Memory B cell (primary cell): ENCODE measurements at regions not wholly inside any gene's neighbourhood (a gene's known extent, or its start where the extent isn't known, plus 50 kb on each side); places are given as distances from the start of the nearest gene placed in this dataset.
"Not testable (repeated sequence)": the region's sequence is repeated elsewhere in the genome, so short reads cannot be mapped to it uniquely, and the experiment has no call there.

ENCODE experiments used
- ATAC-seq: fragments of 150-1000 bp; cut with Tn5 transposase; 2 replicates; pipeline ENCODE4 v1.10.0; 2021; ENCODE audit warnings: low read depth, mild to moderate bottlenecking, moderate library complexity
- DNase-seq, 2 donors: peaks; one replicate each; pipeline ENCODE4 v3.0.0; 2022; ENCODE audit warnings: low spot score in 2 of 2
- H3K27ac Mint-ChIP-seq: one replicate; pipeline ENCODE4 v1.8.0; 2022; ENCODE audit warnings: mild to moderate bottlenecking, moderate library complexity, mixed read lengths
- H3K27me3 Mint-ChIP-seq: one replicate; pipeline ENCODE4 v1.8.0; 2022; ENCODE audit warnings: mixed read lengths
- H3K36me3 Mint-ChIP-seq: one replicate; pipeline ENCODE4 v1.8.0; 2022; ENCODE audit warnings: mild to moderate bottlenecking, mixed read lengths
- H3K4me1 Mint-ChIP-seq: one replicate; pipeline ENCODE4 v1.8.0; 2022; ENCODE audit warnings: mixed read lengths
- H3K4me3 Mint-ChIP-seq: one replicate; pipeline ENCODE4 v1.8.0; 2022; ENCODE audit warnings: mild to moderate bottlenecking, moderate library complexity, mixed read lengths
- H3K9me3 Mint-ChIP-seq: one replicate; pipeline ENCODE4 v1.8.0; 2022; ENCODE audit warnings: mixed read lengths

DNA sequence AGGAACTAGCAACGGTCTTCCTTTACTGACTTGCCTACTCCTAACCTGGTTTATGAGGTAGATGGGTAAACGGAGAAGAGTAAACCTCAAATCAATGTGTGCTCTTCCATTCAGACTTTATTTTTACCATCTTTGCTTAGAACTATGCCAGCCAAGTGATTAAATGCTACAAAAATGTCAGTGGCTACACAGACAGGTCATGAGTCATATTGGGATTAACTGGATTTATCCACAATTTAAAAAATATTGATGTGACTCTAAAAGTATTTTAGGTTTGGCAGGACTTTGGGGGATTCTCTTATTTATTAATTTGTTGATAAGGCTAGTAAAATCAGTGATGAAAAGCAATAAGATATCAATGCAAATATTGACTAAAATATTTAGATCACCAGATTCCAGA lies 275.0 kb downstream of the PLK2 start:
- no peaks in the 10 kb centered on the region for H3K4me1 Mint-ChIP-seq
- ATAC-seq = no peak
- H3K4me3 Mint-ChIP-seq = no peak overlapping the region
- H3K27me3 Mint-ChIP-seq = peaks cover 1% of the 10 kb centered on the region
- no peak for DNase-seq
- no peaks in the 10 kb centered on the region for H3K9me3 Mint-ChIP-seq
- H3K36me3 Mint-ChIP-seq = no peaks in the 10 kb centered on the region
- H3K27ac Mint-ChIP-seq = no peak overlapping the region

DNA sequence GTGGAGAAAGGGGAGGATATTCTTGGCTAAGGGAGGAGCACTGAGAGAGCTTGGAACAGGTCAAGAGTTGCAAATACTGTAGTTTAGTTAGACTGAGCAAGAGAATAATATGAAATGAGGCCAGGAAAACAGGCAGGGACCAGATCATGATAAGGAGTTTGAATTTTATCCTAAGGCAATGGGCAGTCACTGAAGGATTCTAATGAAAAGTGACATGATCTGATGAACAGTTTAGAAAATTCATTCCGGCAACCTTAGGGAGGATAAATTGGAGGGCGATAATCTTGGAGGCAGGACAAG lies 276.1 kb downstream of the PLK2 start:
- H3K27ac Mint-ChIP-seq = no peak overlapping the region
- no peaks in the 10 kb centered on the region for H3K9me3 Mint-ChIP-seq
- peaks cover 1% of the 10 kb centered on the region for H3K27me3 Mint-ChIP-seq
- H3K4me1 Mint-ChIP-seq = no peaks in the 10 kb centered on the region
- no peak for ATAC-seq
- no peak overlapping the region for H3K4me3 Mint-ChIP-seq
- no peaks in the 10 kb centered on the region for H3K36me3 Mint-ChIP-seq
- DNase-seq = no peak

DNA sequence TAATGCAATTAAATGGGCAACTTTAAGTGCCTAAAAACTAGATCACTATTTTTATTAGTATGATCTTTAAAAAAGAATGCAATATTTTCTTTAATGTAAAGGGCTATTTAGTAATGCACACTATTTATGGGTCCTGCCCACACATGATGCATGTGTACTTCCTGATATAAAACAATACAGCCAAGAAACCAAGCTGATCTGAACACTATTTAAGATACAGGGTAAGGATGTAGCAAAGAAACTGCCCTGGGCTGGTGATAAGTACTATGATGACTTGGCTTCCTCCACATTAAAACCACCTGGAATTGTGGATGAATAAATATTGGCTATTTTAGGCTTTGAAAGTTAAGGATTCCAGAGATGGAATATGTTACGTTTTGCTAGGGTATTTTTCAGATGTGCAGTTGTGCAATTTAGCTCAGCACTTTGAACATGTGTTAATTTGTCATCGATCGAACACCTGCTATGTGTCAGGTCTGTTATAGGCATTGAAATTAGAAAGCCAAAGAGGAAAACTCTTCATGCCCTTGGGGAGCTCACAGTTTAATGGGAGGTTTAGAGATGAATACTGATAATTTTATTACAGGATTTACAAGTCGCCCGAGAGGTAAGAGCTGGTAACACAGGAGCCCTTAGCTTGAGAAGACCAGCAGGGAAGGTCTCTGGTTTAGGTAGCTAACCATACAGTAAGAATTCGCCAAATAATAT lies 276.7 kb downstream of the PLK2 start:
- Mint-ChIP-seq H3K9me3 (no peaks in the 10 kb centered on the region), H3K36me3 (no peaks in the 10 kb centered on the region), H3K4me3 (no peak overlapping the region), H3K27me3 (peaks cover 1% of the 10 kb centered on the region), H3K4me1 (no peaks in the 10 kb centered on the region), H3K27ac (no peak overlapping the region)
- ATAC-seq (no peak), DNase-seq (no peak)

DNA sequence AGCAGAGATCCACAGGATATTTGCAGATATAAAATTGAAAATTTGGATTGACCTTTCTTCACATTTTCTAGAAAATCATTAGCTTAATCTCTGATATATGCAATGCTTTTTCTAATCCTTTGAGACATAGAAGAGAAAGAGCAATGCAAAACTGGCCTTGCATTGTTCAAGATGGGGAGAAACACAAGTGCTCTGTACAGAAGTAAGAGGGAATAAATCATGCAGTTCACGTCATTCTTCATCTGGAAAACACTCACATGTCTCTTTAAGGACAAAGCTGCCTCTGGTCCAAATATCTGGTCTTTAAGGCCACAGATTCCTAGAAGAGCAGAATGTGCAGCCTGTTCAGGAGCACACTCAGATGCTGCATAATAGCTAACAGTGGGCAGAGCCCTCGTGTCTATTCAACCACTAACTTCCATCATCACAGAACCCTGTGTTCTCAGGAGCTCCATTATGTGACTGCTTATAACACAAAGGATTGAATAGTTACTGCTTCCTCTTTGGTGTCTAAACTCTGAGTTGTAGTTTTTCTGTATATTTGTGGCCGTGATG lies 277.5 kb downstream of the PLK2 start:
- H3K27ac Mint-ChIP-seq = no peak overlapping the region
- no peak for ATAC-seq
- no peaks in the 10 kb centered on the region for H3K9me3 Mint-ChIP-seq
- no peak overlapping the region for H3K4me3 Mint-ChIP-seq
- H3K4me1 Mint-ChIP-seq = no peaks in the 10 kb centered on the region
- peaks cover 3% of the 10 kb centered on the region for H3K27me3 Mint-ChIP-seq
- H3K36me3 Mint-ChIP-seq = no peaks in the 10 kb centered on the region
- DNase-seq = no peak

DNA sequence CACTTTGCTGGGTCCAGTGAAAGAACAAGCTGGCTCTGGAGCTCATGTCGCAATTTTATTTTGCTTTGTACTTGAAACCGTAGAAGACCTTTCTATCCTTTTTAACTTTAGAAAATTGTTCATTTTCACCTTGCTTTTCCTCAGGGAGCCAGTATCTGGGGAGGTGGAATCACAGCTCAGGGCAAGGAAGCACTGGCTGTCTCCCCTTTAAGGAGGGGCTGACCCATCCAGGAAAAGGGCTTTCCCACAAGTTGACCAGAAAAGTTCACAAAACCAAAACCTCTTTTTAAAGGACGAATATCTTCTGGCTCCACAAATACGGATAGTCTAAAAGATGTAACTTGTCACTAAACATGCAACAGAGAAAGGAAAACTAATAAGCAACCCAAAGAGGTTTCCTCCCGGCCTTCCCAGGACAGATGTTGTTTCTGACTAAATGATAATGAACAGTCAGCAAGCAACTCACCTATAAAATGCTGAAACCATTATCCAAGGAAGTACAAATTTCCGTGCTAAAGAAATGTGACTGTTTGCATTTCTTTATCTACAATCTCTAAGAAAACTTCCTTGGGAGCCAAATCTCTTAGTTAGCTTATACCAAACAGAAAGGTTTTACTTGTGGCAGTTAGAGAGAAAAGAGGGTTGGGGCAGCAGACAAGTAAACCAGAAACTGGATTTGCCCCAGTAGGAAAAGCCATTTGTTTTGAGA lies 278.2 kb downstream of the PLK2 start:
- no peak for ATAC-seq
- no peaks in the 10 kb centered on the region for H3K4me1 Mint-ChIP-seq
- no peak for DNase-seq
- H3K27me3 Mint-ChIP-seq = peaks cover 3% of the 10 kb centered on the region
- H3K36me3 Mint-ChIP-seq = no peaks in the 10 kb centered on the region
- H3K4me3 Mint-ChIP-seq = no peak overlapping the region
- no peaks in the 10 kb centered on the region for H3K9me3 Mint-ChIP-seq
- no peak overlapping the region for H3K27ac Mint-ChIP-seq

DNA sequence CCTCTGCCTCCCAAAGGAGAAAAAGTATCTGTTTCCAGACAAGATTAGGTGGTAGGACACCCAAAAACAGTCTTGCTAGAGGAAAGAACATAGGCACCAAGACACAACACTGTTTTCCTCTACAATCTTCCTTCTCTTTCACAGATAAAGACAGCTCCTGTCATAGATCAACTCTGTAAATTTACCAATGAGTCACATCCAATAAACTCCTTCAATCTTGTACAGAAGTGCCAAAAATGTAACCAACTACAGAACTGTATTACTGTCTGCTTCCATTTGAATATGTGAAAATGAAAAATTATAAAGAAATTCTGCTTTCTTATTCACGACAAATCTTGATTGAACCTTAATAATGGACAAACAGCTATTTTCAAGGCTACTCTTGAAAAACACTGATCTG lies 286.9 kb downstream of the PLK2 start:
- no peak overlapping the region for H3K27ac Mint-ChIP-seq
- no peak for ATAC-seq

DNA sequence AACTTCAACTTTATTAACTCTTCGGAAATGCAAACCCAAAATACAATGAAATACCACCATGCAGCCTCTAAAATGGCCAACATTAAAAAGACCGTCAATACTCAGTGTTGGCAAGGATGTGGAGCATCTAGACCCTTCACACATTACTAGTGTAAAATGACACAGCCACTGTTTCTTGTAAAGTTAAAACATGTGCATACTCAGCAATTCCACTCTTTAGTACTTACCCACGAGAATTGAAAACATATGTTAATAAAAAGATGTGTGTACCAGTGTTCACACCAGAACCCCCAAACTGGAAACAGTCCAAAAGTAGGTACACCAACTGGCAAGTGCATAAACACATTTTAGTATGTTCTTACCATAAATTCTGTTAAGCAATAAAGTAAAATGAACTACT lies 294.7 kb downstream of the PLK2 start:
- no peak overlapping the region for H3K4me3 Mint-ChIP-seq

More for the DNA sequence above, 286.9 kb downstream of the PLK2 start:
- Mint-ChIP-seq H3K4me1 (no peaks in the 10 kb centered on the region), H3K9me3 (no peaks in the 10 kb centered on the region), H3K36me3 (no peaks in the 10 kb centered on the region), H3K27me3 (peaks cover 6% of the 10 kb centered on the region), H3K4me3 (no peak overlapping the region)
- no peak for DNase-seq

DNA sequence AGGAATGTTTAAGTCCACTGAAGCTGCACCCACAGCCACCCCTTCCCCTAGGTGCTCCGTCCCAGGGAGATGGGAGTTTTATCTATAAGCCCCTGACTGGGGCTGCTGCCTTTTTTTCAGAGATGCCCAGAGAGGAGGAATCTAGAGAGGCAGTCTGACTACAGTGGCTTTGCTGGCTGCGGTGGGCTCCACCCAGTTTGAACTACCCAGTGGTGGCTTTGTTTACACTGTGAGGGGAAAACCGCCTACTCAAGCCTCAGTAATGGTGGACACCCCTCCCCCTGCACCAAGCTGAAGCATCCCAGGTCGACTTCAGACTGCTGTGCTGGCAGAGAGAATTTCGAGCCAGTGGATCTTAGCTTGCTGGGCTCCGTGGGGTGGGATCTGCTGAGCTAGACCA lies 298.0 kb downstream of the PLK2 start:
- H3K9me3 Mint-ChIP-seq, H3K4me1 Mint-ChIP-seq, H3K27me3 Mint-ChIP-seq, H3K4me3 Mint-ChIP-seq, H3K36me3 Mint-ChIP-seq, H3K27ac Mint-ChIP-seq, DNase-seq, ATAC-seq: not testable (repeated sequence)

More for the DNA sequence above, 294.7 kb downstream of the PLK2 start:
- H3K36me3 Mint-ChIP-seq = no peaks in the 10 kb centered on the region
- no peaks in the 10 kb centered on the region for H3K4me1 Mint-ChIP-seq
- no peak overlapping the region for H3K27ac Mint-ChIP-seq
- DNase-seq = no peak
- ATAC-seq = no peak
- H3K27me3 Mint-ChIP-seq = peaks cover 5% of the 10 kb centered on the region
- no peaks in the 10 kb centered on the region for H3K9me3 Mint-ChIP-seq

DNA sequence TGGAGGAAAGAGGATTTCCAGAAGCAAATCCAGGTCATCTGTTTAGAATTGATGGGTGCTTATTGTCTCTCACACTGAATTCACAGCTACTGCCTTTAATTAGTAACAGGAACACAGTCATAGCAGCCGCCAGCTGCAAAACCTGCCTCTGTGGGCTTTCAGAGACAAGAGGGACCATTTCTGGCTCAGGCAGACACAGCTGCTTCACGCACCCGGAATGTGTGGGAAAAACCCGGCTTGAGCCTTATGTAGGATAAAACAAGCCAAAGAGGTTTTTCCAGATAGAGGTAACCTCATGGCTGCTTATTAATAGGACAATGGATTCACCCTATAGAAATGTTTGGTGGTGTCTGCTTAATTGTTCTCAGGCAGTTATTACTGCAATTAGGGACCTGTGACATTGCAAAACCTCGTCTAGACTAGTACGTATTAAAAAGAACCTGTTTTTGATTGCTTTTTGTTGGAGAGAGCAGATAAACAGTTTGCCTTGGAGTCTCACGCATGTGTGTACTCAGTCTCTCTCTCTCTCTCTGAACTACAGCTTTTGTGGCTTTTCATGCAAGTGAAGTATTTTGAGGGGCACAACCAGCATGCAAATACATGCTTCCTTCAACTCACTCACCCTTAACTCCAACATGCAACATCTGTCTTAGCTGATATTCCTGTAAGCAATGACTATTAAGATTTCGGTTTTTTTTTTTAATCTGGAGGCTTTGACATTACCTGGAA lies 302.7 kb downstream of the PLK2 start:
- no peaks in the 10 kb centered on the region for H3K27me3 Mint-ChIP-seq
- no peaks in the 10 kb centered on the region for H3K36me3 Mint-ChIP-seq
- no peak overlapping the region for H3K4me3 Mint-ChIP-seq
- ATAC-seq (no peak), DNase-seq (no peak)
- no peak overlapping the region for H3K27ac Mint-ChIP-seq
- no peaks in the 10 kb centered on the region for H3K9me3 Mint-ChIP-seq
- H3K4me1 Mint-ChIP-seq = no peaks in the 10 kb centered on the region

DNA sequence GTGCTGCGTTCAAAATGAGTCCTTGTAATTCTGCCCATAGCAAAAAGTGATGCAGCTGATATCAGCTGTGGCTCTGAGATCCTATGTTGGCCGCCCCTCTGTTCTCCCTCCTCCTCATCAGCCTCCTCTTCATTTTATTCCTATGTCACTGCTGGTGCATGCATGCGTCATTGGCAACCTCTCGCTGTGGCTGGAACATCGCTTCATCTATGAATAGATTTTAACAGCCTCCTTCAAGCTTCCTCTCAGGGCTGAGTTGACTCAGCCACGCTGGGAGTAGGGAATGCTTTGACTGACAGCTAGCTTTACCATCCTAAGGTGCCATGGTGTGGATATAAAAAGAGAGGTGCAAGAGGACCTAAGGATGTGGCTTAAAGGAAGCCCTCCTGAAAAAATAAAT lies 303.5 kb downstream of the PLK2 start:
- no peaks in the 10 kb centered on the region for H3K36me3 Mint-ChIP-seq
- H3K4me3 Mint-ChIP-seq = no peak overlapping the region
- no peaks in the 10 kb centered on the region for H3K4me1 Mint-ChIP-seq
- DNase-seq (no peak), ATAC-seq (no peak)
- no peak overlapping the region for H3K27ac Mint-ChIP-seq
- no peaks in the 10 kb centered on the region for H3K27me3 Mint-ChIP-seq
- H3K9me3 Mint-ChIP-seq = peaks cover 2% of the 10 kb centered on the region

DNA sequence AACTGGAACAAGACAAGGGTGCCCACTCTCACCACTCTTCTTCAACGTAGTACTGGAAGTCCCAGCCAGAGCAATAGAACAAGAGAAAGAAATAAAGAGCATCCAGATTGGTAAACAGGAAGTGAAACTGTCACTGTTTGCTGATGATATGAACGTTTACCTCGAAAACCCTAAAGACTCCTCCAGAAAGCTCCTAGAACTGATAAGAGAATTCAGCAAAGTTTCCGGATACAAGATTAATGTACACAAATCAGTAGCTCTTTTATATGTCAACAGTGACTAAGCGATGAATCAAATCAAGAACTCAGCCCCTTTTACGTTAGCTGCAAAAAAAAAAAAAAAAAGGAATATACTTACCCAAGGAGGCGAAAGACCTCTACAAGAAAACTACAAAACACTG lies 306.6 kb downstream of the PLK2 start:
- H3K4me1 Mint-ChIP-seq = no peaks in the 10 kb centered on the region
- no peaks in the 10 kb centered on the region for H3K36me3 Mint-ChIP-seq
- no peak overlapping the region for H3K4me3 Mint-ChIP-seq
- H3K27me3 Mint-ChIP-seq = no peaks in the 10 kb centered on the region
- H3K9me3 Mint-ChIP-seq = peaks cover 2% of the 10 kb centered on the region
- no peak overlapping the region for H3K27ac Mint-ChIP-seq
- no peak for DNase-seq
- ATAC-seq = no peak

DNA sequence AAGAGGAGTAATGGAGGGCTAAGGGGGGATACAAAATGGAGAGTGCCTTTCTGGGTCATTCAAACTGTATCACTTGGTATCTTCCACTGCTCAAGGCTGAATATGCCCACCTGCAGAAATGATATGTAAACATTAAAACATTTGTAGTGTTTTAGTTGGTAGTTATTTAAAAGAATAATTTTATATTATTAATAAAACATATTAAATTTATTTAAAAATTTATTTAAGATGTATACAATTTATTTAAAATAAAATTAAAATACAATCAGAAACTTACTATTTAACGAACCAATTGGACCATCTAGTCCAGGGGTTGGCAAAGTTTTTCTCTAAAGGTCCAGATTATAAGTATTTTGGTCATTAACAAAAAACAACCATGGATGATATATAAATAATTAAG lies 308.5 kb downstream of the PLK2 start:
- no peaks in the 10 kb centered on the region for H3K36me3 Mint-ChIP-seq
- H3K4me3 Mint-ChIP-seq = no peak overlapping the region
- DNase-seq (no peak), ATAC-seq (no peak)
- H3K27ac Mint-ChIP-seq = no peak overlapping the region
- H3K9me3 Mint-ChIP-seq = peaks cover 2% of the 10 kb centered on the region
- peaks cover 2% of the 10 kb centered on the region for H3K27me3 Mint-ChIP-seq
- H3K4me1 Mint-ChIP-seq = no peaks in the 10 kb centered on the region

DNA sequence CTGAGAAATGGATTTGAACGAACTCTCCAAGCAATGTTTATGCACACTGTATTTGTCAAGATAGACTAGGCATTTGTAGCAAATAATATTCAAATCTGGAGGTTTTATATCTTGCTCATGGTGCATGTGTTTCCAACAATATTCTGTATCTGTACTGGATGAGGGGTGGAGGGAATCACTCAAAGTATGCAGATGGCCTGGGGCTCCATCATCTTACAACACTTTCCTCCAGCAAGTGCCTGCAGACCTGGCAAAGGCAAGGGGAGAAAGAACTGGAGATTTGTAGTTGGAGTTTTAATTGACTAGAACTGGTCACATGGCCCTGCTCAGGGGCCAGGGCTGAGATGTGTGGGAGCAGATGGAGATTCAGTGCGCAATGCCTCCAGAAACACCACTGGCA lies 309.0 kb downstream of the PLK2 start:
- ATAC-seq (no peak), DNase-seq (no peak)
- H3K4me1 Mint-ChIP-seq = no peaks in the 10 kb centered on the region
- H3K27me3 Mint-ChIP-seq = peaks cover 2% of the 10 kb centered on the region
- H3K27ac Mint-ChIP-seq = no peak overlapping the region
- H3K36me3 Mint-ChIP-seq = no peaks in the 10 kb centered on the region
- H3K4me3 Mint-ChIP-seq = no peak overlapping the region
- peaks cover 2% of the 10 kb centered on the region for H3K9me3 Mint-ChIP-seq

DNA sequence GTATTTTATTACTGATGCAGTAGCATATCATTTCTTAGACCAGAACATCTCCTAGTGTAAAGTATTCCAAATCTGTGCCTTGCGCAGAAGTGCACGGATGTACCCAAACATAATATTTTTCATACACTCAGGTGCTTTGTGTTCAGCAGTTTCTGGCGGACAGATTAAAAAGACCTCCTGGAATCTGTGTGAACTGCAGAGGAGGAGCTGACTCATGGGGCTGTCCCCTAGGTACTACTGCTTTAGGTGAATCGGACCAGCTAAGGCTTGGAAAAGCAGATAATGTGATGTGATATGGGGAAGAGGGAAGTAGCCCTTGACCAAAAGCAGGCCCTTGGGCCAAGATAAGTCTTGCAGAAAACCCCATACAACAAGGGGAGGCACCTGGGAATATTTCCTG lies 310.1 kb downstream of the PLK2 start:
- Mint-ChIP-seq H3K9me3 (peaks cover 2% of the 10 kb centered on the region), H3K27ac (no peak overlapping the region), H3K4me1 (no peaks in the 10 kb centered on the region), H3K27me3 (peaks cover 2% of the 10 kb centered on the region), H3K36me3 (no peaks in the 10 kb centered on the region), H3K4me3 (no peak overlapping the region)
- DNase-seq (no peak), ATAC-seq (no peak)
